ENCODE measurements at regions not wholly inside any gene's neighbourhood (a gene's known extent, or its start where the extent isn't known, plus 50 kb on each side); places are given as distances from the start of the nearest gene placed in this dataset.

GRCh38 chr1:220335668-220336067 lies 63.4 kb upstream of the RAB3GAP2 start:
- TF ChIP-seq POLR2A (IDR thresholded peaks at IDR 0.05; ENCODE audit: low read depth, low read length) (no peak), JUNB (IDR thresholded peaks at IDR 0.05) (no peak), CTCF (IDR thresholded peaks at IDR 0.05 in 2 of 3, conservative IDR thresholded peaks at IDR 0.05 in 1 of 3; ENCODE audit: control insufficient read depth in 2 of 3, extremely low read depth in 1 of 3, insufficient read depth in 1 of 3, low read depth in 3 of 3, low read length in 3 of 3) (no peak), IRF3 (IDR thresholded peaks at IDR 0.05) (no peak), ELK1 (IDR thresholded peaks at IDR 0.05; ENCODE audit: low read depth, low read length) (no peak), EZH2 (IDR thresholded peaks at IDR 0.05; ENCODE audit: borderline replicate concordance, control insufficient read depth, low read depth, low read length) (no peak), EP300 (IDR thresholded peaks at IDR 0.05; ENCODE audit: borderline replicate concordance in 1 of 2, control insufficient read depth in 1 of 2, low read depth in 2 of 2, low read length in 2 of 2) (no peak), SKIL (IDR thresholded peaks at IDR 0.05; ENCODE audit: low read depth, poor library complexity, severe bottlenecking) (no peak), YY1 (IDR thresholded peaks at IDR 0.05; ENCODE audit: low read depth, low read length) (no peak), POU2F2 (IDR thresholded peaks at IDR 0.05; ENCODE audit: borderline replicate concordance, low read depth, low read length) (no peak), HDAC6 (IDR thresholded peaks at IDR 0.05; ENCODE audit: unreplicated experiment) (no peak)
